ENCODE measurements at regions not wholly inside any gene's neighbourhood (a gene's known extent, or its start where the extent isn't known, plus 50 kb on each side); places are given as distances from the start of the nearest gene placed in this dataset.

DNA sequence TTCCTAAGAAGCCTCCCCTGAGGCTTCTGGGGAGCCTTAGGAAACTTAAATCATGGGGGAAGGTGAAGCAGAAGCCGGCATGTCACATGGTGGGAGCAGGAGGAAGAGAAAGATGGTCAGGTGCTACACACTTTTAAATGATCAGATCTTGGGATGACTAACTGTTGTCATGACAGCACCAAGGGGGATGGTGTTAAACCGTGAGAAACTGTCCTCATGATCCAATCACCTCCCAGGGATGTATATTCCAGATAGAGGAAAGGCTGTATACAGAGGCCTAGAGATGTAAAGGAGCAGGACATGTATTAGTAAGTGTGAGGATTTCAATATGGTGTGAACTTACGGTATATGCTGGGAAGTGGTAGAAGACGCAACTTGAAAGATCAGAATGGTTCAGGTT is 121.1 kb downstream of the CAND1 start:
- CTCF ChIA-PET: no interaction called here
- BruUV-seq (replicated peaks): no TSS peak

DNA sequence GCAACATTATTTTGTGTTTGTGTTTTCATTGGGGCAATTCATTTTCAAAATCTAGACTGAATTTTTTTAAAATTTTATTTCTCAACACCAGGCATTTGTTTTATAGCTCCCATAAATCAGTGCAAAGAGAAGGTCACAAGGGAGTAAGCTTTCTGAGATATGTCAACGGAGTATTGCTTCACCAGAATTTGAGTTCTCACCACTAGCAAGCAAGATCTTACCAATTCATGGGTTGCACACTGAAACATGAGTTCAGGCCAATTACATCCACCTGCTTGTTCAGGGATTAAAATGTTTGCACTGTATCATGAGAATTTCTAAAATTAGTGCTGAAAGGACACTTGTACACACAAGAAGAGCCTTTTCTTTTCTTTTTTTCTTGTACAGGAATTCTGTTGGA is 121.9 kb downstream of the CAND1 start:
- H3K4me3 ChIP-seq (ENCODE audit: low read depth, low read length): no peak overlapping the region
- Mint-ChIP-seq H3K27ac (ENCODE audit: unreplicated experiment) (no peak overlapping the region), H3K9me3 (ENCODE audit: unreplicated experiment) (no peaks in the 10 kb centered on the region), H3K4me1 (ENCODE audit: low read depth, unreplicated experiment) (no peaks in the 10 kb centered on the region), H3K36me3 (ENCODE audit: insufficient read depth, unreplicated experiment) (no peaks in the 10 kb centered on the region), H3K4me3 (ENCODE audit: unreplicated experiment) (no peak overlapping the region), H3K27me3 (ENCODE audit: insufficient read depth, unreplicated experiment) (peaks cover 4% of the 10 kb centered on the region)
- H3K9me3 ChIP-seq: no peaks in the 10 kb centered on the region
- H3K27me3 ChIP-seq (replicated peaks; ENCODE audit: control insufficient read depth, insufficient read depth, low read length): no peaks in the 10 kb centered on the region
- no peaks in the 10 kb centered on the region for H3K36me3 ChIP-seq (ENCODE audit: control insufficient read depth, insufficient read depth, low read length)
- POLR2A ChIA-PET: no interaction called here
- no peak for TF ChIP-seq CTCF (IDR thresholded peaks at IDR 0.05; ENCODE audit: insufficient read depth in 1 of 2, low read depth in 1 of 2, low read length in 1 of 2, severe bottlenecking in 1 of 2, unreplicated experiment in 1 of 2)
- no TSS peak for BruUV-seq (replicated peaks)
- CTCF ChIA-PET: no interaction called here
- H3K4me1 ChIP-seq: no peaks in the 10 kb centered on the region
- DNase-seq: peak in 1 of 2 experiments; percentile 25
- intact Hi-C loops (cut with micrococcal nuclease; ENCODE audit: unreplicated experiment): no loop called here

More for the DNA sequence above, 121.1 kb downstream of the CAND1 start:
- H3K4me3 ChIP-seq (ENCODE audit: low read depth, low read length): no peak overlapping the region
- no peaks in the 10 kb centered on the region for H3K9me3 ChIP-seq
- DNase-seq: no peak
- intact Hi-C loops (cut with micrococcal nuclease; ENCODE audit: unreplicated experiment): no loop called here
- Mint-ChIP-seq H3K27ac (ENCODE audit: unreplicated experiment) (no peak overlapping the region), H3K9me3 (ENCODE audit: unreplicated experiment) (no peaks in the 10 kb centered on the region), H3K4me3 (ENCODE audit: unreplicated experiment) (no peak overlapping the region), H3K27me3 (ENCODE audit: insufficient read depth, unreplicated experiment) (peaks cover 3% of the 10 kb centered on the region), H3K36me3 (ENCODE audit: insufficient read depth, unreplicated experiment) (no peaks in the 10 kb centered on the region), H3K4me1 (ENCODE audit: low read depth, unreplicated experiment) (no peaks in the 10 kb centered on the region)
- TF ChIP-seq CTCF (IDR thresholded peaks at IDR 0.05; ENCODE audit: insufficient read depth in 1 of 2, low read depth in 1 of 2, low read length in 1 of 2, severe bottlenecking in 1 of 2, unreplicated experiment in 1 of 2): no peak
- no peaks in the 10 kb centered on the region for H3K4me1 ChIP-seq
- POLR2A ChIA-PET: no interaction called here
- no peaks in the 10 kb centered on the region for H3K36me3 ChIP-seq (ENCODE audit: control insufficient read depth, insufficient read depth, low read length)
- H3K27me3 ChIP-seq (replicated peaks; ENCODE audit: control insufficient read depth, insufficient read depth, low read length): no peaks in the 10 kb centered on the region

- DNase-seq: no peak
- H3K4me3 Mint-ChIP-seq (ENCODE audit: unreplicated experiment): no peak overlapping the region
- H3K4me3 ChIP-seq (ENCODE audit: low read depth, low read length): no peak overlapping the region
- H3K9me3 Mint-ChIP-seq (ENCODE audit: unreplicated experiment): no peaks in the 10 kb centered on the region
- no peaks in the 10 kb centered on the region for H3K4me1 Mint-ChIP-seq (ENCODE audit: low read depth, unreplicated experiment)
- POLR2A ChIA-PET: no interaction called here
- H3K9me3 ChIP-seq: no peaks in the 10 kb centered on the region
- intact Hi-C loops (cut with micrococcal nuclease; ENCODE audit: unreplicated experiment): no loop called here
- BruUV-seq (replicated peaks): no TSS peak
- no peaks in the 10 kb centered on the region for H3K36me3 ChIP-seq (ENCODE audit: control insufficient read depth, insufficient read depth, low read length)
- no peaks in the 10 kb centered on the region for H3K36me3 Mint-ChIP-seq (ENCODE audit: insufficient read depth, unreplicated experiment)
- H3K27me3 ChIP-seq (replicated peaks; ENCODE audit: control insufficient read depth, insufficient read depth, low read length): no peaks in the 10 kb centered on the region
- no peaks in the 10 kb centered on the region for H3K4me1 ChIP-seq
- no peak for TF ChIP-seq CTCF (IDR thresholded peaks at IDR 0.05; ENCODE audit: insufficient read depth in 1 of 2, low read depth in 1 of 2, low read length in 1 of 2, severe bottlenecking in 1 of 2, unreplicated experiment in 1 of 2)
- peaks cover 4% of the 10 kb centered on the region for H3K27me3 Mint-ChIP-seq (ENCODE audit: insufficient read depth, unreplicated experiment)
- CTCF ChIA-PET: no interaction called here
- no peak overlapping the region for H3K27ac Mint-ChIP-seq (ENCODE audit: unreplicated experiment)
These were observed 122.5 kb downstream of the CAND1 start for GRCh38 chr12:67391656-67392055.

Measured in Caco-2 (cell line).